Neural progenitor cell (in vitro differentiated cells): ENCODE measurements at regions not wholly inside any gene's neighbourhood (a gene's known extent, or its start where the extent isn't known, plus 50 kb on each side); places are given as distances from the start of the nearest gene placed in this dataset.

Experiments
- DNase-seq: peaks from one replicate; pipeline ENCODE4 v3.0.0-alpha.2; 2016; ENCODE audit warnings: low spot score
- H2AFZ ChIP-seq: fragments of 200-600 bp; sonication (generic); replicated peaks from 2 replicates; pipeline ENCODE4 v1.6.1; 2016; ENCODE audit warnings: antibody characterized with exemption
- H3F3A ChIP-seq: fragments of 200-600 bp; sonication (generic); 2 replicates; pipeline ENCODE4 v1.6.1; 2016; ENCODE audit warnings: antibody characterized with exemption, low read depth
- H3K27ac ChIP-seq: fragments of 200-600 bp; sonication (generic); 2 replicates; pipeline ENCODE4 v1.5.1; 2016; ENCODE audit warnings: mild to moderate bottlenecking
- H3K27me3 ChIP-seq: fragments of 200-600 bp; sonication (generic); 2 replicates; pipeline ENCODE4 v1.6.1; 2016; ENCODE audit warnings: mild to moderate bottlenecking, moderate library complexity
- H3K36me3 ChIP-seq: fragments of 200-600 bp; sonication (generic); 2 replicates; pipeline ENCODE4 v1.5.1; 2016
- H3K4me1 ChIP-seq: fragments of 200-600 bp; sonication (generic); 2 replicates; pipeline ENCODE4 v1.6.1; 2016; ENCODE audit warnings: mixed run types
- H3K4me2 ChIP-seq: fragments of 200-600 bp; sonication (generic); 2 replicates; pipeline ENCODE4 v1.6.1; 2016
- H3K4me3 ChIP-seq: fragments of 200-600 bp; sonication (generic); 2 replicates; pipeline ENCODE4 v1.5.1; 2016
- H3K79me2 ChIP-seq: fragments of 200-600 bp; sonication (generic); 2 replicates; pipeline ENCODE4 v1.6.1; 2016; ENCODE audit warnings: low read depth
- H3K9ac ChIP-seq: fragments of 200-600 bp; sonication (generic); 2 replicates; pipeline ENCODE4 v1.6.1; 2016
- H3K9me3 ChIP-seq: fragments of 200-600 bp; sonication (generic); 2 replicates; pipeline ENCODE4 v1.5.1; 2016; ENCODE audit warnings: low read depth
- H4K20me1 ChIP-seq: fragments of 200-600 bp; sonication (generic); 2 replicates; pipeline ENCODE4 v1.6.1; 2016; ENCODE audit warnings: low read depth
- H3K27ac Mint-ChIP-seq: 3 replicates; pipeline ENCODE4 v1.8.0; 2021; ENCODE audit warnings: mixed read lengths
- H3K27me3 Mint-ChIP-seq: 2 replicates; pipeline ENCODE4 v1.8.0; 2022; ENCODE audit warnings: low read depth, mild to moderate bottlenecking, inconsistent platforms, moderate library complexity, mixed read lengths; ENCODE audit not compliant: insufficient read depth
- H3K36me3 Mint-ChIP-seq: 3 replicates; pipeline ENCODE4 v1.8.0; 2021; ENCODE audit warnings: mixed read lengths
- H3K4me1 Mint-ChIP-seq: 3 replicates; pipeline ENCODE4 v1.8.0; 2021; ENCODE audit warnings: mixed read lengths
- H3K4me3 Mint-ChIP-seq: 3 replicates; pipeline ENCODE4 v1.8.0; 2021; ENCODE audit warnings: mild to moderate bottlenecking, moderate library complexity, mixed read lengths
- H3K9me3 Mint-ChIP-seq: 3 replicates; pipeline ENCODE4 v1.8.0; 2020; ENCODE audit warnings: mixed read lengths
- EZH2 ChIP-seq: fragments of 200-600 bp; sonication (generic); IDR thresholded peaks from 2 replicates; pipeline ENCODE4 v1.6.1; 2017; ENCODE audit warnings: antibody characterized with exemption, mild to moderate bottlenecking, moderate library complexity
- EZH2phosphoT487 ChIP-seq: fragments of 200-600 bp; sonication (generic); IDR thresholded peaks from 2 replicates; pipeline ENCODE4 v1.6.1; 2017; ENCODE audit warnings: antibody characterized with exemption
- TF ChIP-seq, protein P1 (sequence below): fragments of 200-600 bp; sonication (generic); IDR thresholded peaks from 2 replicates; pipeline ENCODE4 v1.5.1; 2017; ENCODE audit warnings: antibody characterized with exemption, mild to moderate bottlenecking

DNA sequence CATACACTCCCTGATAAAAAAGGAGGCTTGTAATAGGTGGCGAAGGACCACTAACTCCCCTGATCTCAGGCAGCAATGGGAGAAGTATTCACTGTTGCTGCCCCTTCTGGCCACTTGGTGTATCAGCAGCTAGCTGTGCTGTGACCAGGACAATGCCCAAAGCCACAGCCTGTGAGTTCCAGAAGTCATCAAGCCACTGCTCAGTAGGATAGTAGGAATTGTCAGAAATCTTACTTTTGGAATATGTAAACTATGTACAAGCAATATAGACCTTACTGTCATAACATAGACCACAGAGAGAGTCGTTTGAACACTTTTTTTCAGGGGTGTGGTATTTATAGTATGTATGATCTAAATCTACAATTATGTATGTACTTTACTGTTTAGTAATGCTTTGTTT, 248.3 kb upstream of the CAMK1G start:
- H3K4me3 ChIP-seq: no peak overlapping the region
- no peaks in the 10 kb centered on the region for H3K27me3 ChIP-seq
- Mint-ChIP-seq H3K9me3 (no peaks in the 10 kb centered on the region), H3K4me1 (no peaks in the 10 kb centered on the region), H3K27ac (no peak overlapping the region), H3K4me3 (no peak overlapping the region), H3K27me3 (no peaks in the 10 kb centered on the region), H3K36me3 (no peaks in the 10 kb centered on the region)
- no peak overlapping the region for H3K27ac ChIP-seq
- TF ChIP-seq EZH2: no peak
- TF ChIP-seq, protein P1, sequence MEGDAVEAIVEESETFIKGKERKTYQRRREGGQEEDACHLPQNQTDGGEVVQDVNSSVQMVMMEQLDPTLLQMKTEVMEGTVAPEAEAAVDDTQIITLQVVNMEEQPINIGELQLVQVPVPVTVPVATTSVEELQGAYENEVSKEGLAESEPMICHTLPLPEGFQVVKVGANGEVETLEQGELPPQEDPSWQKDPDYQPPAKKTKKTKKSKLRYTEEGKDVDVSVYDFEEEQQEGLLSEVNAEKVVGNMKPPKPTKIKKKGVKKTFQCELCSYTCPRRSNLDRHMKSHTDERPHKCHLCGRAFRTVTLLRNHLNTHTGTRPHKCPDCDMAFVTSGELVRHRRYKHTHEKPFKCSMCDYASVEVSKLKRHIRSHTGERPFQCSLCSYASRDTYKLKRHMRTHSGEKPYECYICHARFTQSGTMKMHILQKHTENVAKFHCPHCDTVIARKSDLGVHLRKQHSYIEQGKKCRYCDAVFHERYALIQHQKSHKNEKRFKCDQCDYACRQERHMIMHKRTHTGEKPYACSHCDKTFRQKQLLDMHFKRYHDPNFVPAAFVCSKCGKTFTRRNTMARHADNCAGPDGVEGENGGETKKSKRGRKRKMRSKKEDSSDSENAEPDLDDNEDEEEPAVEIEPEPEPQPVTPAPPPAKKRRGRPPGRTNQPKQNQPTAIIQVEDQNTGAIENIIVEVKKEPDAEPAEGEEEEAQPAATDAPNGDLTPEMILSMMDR: peak; percentile 86
- H3K9me3 ChIP-seq: no peaks in the 10 kb centered on the region
- H3K4me1 ChIP-seq: no peaks in the 10 kb centered on the region
- peak; percentile 80 for DNase-seq
- H3K36me3 ChIP-seq: no peaks in the 10 kb centered on the region
- no peaks in the 10 kb centered on the region for H3K79me2 ChIP-seq
- H4K20me1 ChIP-seq: no peaks in the 10 kb centered on the region
- H2AFZ ChIP-seq: no peak overlapping the region
- no peak overlapping the region for H3K4me2 ChIP-seq
- H3F3A ChIP-seq: no peaks in the 10 kb centered on the region
- H3K9ac ChIP-seq: no peak overlapping the region

DNA sequence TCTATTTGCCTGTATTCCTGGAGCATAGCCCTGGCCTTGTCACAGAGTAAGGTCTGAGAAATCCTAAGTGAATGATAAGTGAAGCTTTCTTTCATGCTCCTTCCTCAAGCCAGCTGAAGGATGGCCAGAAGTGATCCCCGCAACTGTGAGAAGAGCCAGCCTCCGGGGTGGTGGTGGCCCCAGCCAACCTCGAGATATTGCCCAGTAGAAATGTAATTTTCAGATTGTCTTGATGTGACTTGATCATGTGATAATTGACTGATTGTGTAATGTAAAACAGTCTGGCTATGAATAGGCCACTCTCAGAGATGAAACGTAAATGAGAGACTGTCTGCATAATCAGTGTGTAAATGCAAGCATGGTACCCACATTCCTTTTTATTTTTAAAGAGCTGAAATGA, 242.4 kb upstream of the CAMK1G start:
- H3K36me3 Mint-ChIP-seq: no peaks in the 10 kb centered on the region
- H3K4me3 Mint-ChIP-seq: no peak overlapping the region

DNA sequence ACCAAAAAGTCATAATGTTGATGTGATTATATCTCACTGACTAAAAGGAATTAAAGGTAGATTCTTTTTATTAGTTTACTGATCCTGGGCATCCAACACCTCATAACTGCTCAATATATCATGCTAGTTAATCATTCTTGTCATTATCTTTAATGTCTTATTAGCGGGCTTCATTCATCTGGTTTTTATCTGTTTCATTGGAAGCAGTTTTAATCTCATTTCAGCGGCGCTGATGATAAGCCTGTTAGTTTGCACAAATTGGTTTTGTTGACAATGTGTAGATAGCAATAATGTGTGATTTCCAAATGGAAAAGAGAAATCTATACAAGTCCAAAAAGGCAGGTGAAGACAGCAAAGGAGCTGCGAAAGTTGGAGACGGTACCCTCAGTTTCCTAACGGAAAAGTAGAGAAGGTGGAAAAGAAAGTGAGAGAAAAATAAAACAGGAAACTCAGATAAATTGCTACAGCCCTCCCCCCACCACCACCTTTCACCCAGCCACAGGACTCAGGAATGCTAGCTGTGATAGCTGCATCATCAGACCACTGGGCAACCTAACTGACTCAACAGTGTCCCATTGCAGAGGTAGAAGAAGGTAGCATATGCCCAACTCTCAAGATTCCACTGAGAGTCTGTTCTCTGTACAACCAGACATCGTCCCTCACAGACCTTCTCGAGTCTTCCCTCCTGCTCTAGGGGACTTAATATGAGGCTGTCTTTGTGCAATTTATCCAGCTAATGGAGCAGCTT, 241.7 kb upstream of the CAMK1G start:
- Histone ChIP-seq H3F3A (no peaks in the 10 kb centered on the region), H3K27ac (no peak overlapping the region), H3K4me3 (no peak overlapping the region), H3K9me3 (no peaks in the 10 kb centered on the region), H4K20me1 (no peaks in the 10 kb centered on the region), H3K4me1 (no peaks in the 10 kb centered on the region), H3K9ac (no peak overlapping the region), H3K27me3 (no peaks in the 10 kb centered on the region), H3K79me2 (no peaks in the 10 kb centered on the region), H2AFZ (no peak overlapping the region), H3K36me3 (no peaks in the 10 kb centered on the region), H3K4me2 (no peak overlapping the region)
- H3K27ac Mint-ChIP-seq: no peak overlapping the region
- peaks cover 2% of the 10 kb centered on the region for H3K27me3 Mint-ChIP-seq
- H3K4me3 Mint-ChIP-seq: no peak overlapping the region
- TF ChIP-seq, protein P1: no peak
- no peak for TF ChIP-seq EZH2phosphoT487
- TF ChIP-seq EZH2: no peak
- no peaks in the 10 kb centered on the region for H3K36me3 Mint-ChIP-seq
- DNase-seq: no peak
- no peaks in the 10 kb centered on the region for H3K4me1 Mint-ChIP-seq
- H3K9me3 Mint-ChIP-seq: no peaks in the 10 kb centered on the region

More for the DNA sequence above, 242.4 kb upstream of the CAMK1G start:
- H4K20me1 ChIP-seq: no peaks in the 10 kb centered on the region
- no peaks in the 10 kb centered on the region for H3K36me3 ChIP-seq
- no peaks in the 10 kb centered on the region for H3K79me2 ChIP-seq
- Mint-ChIP-seq H3K27ac (no peak overlapping the region), H3K4me1 (no peaks in the 10 kb centered on the region), H3K9me3 (no peaks in the 10 kb centered on the region), H3K27me3 (peaks cover 2% of the 10 kb centered on the region)
- H3K9ac ChIP-seq: no peak overlapping the region
- no peaks in the 10 kb centered on the region for H3K4me1 ChIP-seq
- H2AFZ ChIP-seq: peak overlapping the region; percentile 42
- no peak overlapping the region for H3K4me3 ChIP-seq
- no peaks in the 10 kb centered on the region for H3F3A ChIP-seq
- no peak overlapping the region for H3K4me2 ChIP-seq
- DNase-seq: no peak
- H3K27me3 ChIP-seq: no peaks in the 10 kb centered on the region
- H3K27ac ChIP-seq: no peak overlapping the region
- TF ChIP-seq EZH2: no peak
- TF ChIP-seq, protein P1: no peak
- no peak for TF ChIP-seq EZH2phosphoT487
- H3K9me3 ChIP-seq: no peaks in the 10 kb centered on the region
